Activated T-cell treated with anti-CD3 and anti-CD28 coated beads for 48 hours (primary cell): ENCODE measurements at regions not wholly inside any gene's neighbourhood (a gene's known extent, or its start where the extent isn't known, plus 50 kb on each side); places are given as distances from the start of the nearest gene placed in this dataset.
"Not testable (repeated sequence)": the region's sequence is repeated elsewhere in the genome, so short reads cannot be mapped to it uniquely, and the experiment has no call there.

Source experiments
- DNase-seq: peaks from one replicate; pipeline ENCODE4 v3.0.0-alpha.2; 2020; ENCODE audit warnings: low read depth

DNA sequence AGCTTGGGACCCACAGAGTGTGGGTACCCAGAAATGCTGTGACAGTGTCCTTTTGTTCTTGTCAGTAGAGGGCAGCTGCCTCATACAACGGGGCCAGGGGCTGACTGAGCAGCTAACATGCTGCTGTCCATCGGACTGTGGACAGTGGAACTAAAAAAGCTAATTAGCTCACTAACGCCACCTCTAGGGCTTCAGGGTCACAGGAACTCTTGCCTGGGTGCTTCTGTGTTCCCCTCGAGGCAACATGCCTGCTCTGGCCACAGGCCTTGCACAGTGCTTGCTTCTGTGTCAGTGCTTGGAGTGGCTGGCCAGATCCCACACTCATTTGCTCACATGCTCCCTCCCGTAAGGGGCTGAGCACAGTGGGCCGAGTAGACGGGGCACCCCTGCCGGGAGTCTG is 377.0 kb downstream of the OLFM4 start:
- no peak for DNase-seq

GRCh38 chr13:53408306-53408705 is 379.7 kb downstream of the OLFM4 start:
- no peak for DNase-seq

DNA sequence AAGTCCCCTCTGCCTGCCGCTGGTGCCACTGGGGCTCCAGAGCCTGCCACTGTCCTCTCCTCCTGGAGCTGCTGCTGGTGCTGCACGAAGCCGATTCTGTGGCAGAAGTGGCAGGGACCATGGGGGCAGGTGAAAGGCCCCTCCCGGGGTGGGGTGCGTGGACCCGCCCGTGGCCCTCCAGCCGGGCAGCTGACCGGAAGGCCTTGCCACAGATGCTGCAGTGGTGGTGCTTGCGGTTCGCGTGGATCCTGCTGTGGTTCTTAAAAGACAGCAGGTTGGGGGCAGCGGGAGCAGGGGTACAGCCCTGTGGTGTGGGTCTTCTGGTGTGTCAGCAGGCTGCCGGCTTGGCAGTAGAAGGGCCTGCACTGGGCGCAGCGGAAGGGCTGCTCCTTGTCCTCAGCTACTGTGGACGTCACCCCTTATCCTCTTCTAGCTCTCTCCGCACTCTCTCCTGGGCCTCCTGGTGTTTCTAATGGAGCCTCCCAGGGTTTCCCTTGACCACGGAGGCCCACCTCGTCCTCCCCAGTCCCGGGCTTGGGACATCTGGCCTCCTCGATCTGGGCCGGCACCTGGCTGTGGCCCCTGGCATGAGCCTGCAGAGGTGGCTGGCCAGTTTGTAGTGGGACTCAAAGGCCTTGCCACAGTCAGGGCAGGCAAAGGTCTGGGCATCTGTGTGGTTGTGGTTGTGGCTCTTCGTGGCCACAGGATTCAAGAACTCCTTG is 380.4 kb downstream of the OLFM4 start:
- no peak for DNase-seq

DNA sequence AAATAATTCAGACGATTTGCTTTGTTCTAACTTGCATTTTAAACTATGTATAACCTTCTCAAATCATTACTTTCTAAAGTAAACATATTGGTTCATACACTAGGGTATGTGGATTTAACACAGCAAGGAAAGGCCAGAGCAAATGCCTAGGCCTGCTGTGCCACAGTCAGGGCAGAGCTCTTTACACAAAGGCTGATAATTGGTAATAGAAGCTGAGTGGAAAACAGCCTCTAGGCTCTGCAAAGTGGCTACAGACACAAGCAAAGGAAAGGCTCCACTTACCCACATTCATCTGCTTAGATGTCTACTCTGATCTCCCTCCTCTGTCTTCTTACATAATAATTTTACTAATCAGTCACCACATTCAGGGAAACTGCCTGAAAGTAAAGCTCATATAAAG is 382.9 kb downstream of the OLFM4 start:
- DNase-seq = no peak

GRCh38 chr13:53415135-53415534 is 386.5 kb downstream of the OLFM4 start:
- no peak for DNase-seq

DNA sequence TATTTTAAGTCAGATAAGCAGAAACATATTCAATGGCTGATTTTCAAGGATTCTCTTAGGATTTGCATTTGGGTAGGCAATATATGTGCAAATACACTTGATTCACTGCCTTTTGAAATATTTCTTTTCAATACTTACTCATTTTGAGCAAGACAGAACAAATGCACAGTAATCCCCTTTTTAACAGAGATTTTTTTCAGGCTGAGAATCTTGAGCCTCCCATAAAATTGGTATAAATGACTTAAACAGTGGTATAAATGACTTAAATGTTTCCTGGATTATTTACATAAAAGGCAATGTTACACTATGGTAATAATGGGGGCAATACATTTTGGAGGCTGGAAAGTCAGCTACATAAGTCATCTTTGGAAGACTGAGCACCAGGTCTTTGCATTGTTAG is 389.0 kb downstream of the OLFM4 start:
- no peak for DNase-seq

- no peak for DNase-seq
Measured at GRCh38 chr13:53422415-53422814, 393.8 kb downstream of the OLFM4 start.

DNA sequence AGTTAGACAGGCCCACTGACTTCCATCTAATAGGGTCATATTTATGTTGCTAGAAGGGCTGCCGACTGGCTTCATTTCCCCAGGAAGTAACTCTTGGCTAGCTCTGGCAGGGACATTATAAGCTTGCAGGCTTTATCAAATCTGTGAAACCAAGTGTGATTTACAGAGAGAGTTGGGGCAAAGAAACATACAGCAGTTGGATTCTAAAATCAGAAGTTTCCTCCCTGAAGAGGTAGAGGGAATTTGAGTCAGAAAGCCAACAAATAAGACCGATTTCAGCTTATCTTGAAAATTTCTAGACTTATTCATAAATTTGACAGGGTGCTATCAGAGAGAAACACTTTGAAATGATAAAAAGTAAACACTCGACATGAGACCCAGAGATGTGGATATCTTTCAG is 407.8 kb downstream of the OLFM4 start:
- DNase-seq = no peak

DNA sequence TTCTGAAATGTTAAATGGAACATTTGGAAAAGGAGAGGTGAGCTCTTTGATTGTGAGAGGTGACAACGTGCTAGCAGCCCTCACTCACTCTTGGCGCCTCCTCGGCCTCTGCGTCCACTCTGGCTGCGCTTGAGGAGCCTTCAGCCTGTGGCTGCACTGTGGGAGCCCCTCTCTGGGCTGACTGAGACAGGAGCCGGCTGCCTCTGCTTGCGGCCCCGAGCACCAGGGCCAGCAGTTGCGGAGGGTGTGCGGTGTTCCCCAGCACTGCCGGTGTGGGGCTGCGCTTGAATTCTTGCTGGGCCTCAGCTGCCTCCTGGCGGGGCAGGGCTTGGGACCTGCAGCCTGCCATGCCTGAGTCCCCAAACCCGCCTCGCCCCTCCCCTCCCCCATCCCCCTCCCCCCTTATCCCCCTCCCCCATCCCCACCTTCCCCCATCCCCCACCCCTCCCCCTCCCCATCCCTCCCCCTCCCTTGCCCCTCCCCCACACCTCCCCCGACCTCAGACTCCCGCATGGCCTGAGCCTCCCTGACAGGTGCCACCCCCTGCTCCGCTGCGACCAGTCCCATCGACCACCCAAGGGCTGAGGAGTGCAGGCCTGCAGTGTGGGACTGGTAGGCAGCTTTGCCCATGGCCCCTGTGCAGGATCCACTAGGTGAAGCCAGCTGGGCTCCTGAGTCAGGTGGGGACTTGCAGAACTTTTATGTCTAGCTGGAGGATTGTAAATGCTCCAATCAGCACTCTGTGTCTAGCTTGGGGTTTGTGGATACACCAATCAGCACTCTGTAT is 411.0 kb downstream of the OLFM4 start:
- DNase-seq = no peak

GRCh38 chr13:53442979-53443378 is 414.4 kb downstream of the OLFM4 start:
- DNase-seq = no peak

GRCh38 chr13:53445686-53446085 is 417.1 kb downstream of the OLFM4 start:
- DNase-seq = no peak

DNA sequence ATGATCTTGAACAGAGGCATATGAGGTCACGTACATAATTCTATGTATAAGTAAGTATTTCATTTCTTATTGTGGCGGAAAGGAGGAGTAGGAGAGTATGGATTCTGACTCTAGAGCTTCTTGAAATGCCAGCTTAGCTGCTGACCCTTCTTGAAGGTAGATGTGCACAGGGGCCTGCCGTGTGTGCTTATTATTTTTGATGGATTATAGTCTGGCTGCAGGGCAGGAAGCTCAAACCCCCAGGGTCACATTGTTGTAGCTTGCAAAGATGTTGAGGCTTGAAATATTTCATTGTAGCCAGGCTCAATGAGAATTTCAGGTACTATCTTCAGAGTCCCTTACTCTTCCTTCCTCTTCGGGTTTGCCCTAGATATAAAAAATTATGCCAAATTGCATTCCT is 418.8 kb downstream of the OLFM4 start:
- no peak for DNase-seq

- no peak for DNase-seq
Measured at GRCh38 chr13:53447863-53448262, 419.2 kb downstream of the OLFM4 start.

GRCh38 chr13:53452263-53452808 is 423.7 kb downstream of the OLFM4 start:
- DNase-seq = not testable (repeated sequence)

GRCh38 chr13:53460796-53461195 is 432.2 kb downstream of the OLFM4 start:
- DNase-seq = no peak

DNA sequence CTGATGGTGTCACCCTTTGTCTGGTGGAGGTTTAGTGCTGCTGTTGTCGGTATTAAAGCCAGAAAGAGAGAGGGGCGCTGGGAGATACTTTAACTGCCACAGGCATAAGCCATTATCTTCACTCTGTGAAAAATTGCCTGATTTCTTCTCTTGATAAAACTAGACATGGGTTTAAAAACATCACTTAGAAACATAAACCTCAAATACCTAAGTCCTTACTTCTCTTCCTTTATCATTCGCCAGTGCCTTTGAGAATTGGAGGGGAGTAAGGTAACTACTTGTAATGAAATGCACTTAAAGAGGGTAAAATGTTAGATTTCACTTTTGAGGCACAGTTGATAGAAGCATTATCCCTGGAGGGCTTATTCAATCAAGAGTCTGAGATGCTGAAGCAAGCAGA is 434.5 kb downstream of the OLFM4 start:
- no peak for DNase-seq

GRCh38 chr13:53466576-53466975 is 438.0 kb downstream of the OLFM4 start:
- DNase-seq = no peak

GRCh38 chr13:53473397-53473796 is 444.8 kb downstream of the OLFM4 start:
- DNase-seq = no peak

DNA sequence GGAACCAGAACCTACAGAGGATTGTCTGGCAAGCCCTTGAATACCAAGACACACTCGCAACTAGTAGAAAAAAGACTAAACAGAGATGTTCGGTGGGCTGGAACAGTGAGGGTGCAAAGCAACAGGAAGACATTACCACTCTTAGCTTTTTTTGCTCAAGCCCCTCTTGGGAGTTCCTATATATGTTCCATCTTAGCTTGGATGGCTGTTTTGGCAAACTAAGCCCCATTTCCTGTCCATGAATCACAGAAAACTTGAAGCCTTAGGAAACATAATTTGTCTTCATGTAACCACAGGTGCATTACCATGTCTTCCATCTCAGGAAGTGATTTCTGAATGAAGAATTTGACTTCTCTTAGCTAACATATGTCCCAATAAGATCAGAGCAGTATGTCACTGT is 446.3 kb downstream of the OLFM4 start:
- DNase-seq = no peak

- DNase-seq = no peak
Measured at GRCh38 chr13:53490752-53491151, 462.1 kb downstream of the OLFM4 start.

- no peak for DNase-seq
Measured at GRCh38 chr13:53494406-53494805, 465.8 kb downstream of the OLFM4 start.

DNA sequence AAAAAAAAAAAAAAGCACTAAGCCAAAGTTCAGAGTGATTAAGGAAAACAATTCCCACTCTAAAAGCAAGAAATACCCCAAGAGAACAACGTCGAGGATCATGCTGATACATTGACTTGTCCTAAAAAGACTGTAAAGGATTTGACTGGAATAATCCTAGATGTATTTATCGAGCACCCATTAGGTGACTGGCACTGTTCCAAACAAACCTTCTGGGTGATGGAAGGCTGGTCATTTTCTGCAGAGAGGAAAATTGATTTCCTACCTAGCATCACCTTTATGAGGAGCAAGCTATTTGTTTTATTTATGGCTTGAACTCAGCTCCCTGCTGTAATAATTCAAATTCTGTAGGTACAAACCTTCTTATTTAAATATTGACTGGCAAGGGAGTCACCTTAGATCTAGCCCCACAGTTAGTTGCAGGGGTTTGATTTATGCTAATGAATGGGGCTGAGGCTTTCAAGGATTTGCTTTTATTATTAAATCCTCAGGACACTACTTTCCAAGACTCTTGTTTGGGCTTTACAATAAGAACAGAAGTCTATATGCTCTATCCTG is 471.0 kb downstream of the OLFM4 start:
- DNase-seq = no peak

DNA sequence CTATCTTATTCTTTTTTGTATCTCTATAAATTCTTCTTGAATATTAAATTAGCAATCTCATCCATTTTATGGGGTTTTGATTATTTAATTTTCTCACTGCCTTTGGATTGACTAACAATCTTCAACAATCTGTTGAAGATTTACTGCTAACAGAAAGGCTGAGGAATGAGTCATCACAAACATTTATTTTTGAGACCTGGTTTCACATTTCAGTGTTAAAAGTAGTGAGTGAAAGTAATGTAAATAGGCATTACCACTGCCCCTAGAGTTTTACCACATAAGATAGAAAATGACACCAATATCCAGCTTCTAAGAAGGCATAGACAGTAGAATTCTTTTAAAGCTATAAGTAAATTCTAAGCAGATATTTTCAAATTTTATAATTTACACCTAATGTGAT is 472.8 kb downstream of the OLFM4 start:
- DNase-seq = no peak
